MM.1S (cell line): ENCODE measurements at regions not wholly inside any gene's neighbourhood (a gene's known extent, or its start where the extent isn't known, plus 50 kb on each side); places are given as distances from the start of the nearest gene placed in this dataset.

ENCODE experiments used
- CTCF ChIP-seq: fragments of 300-600 bp; sonication (generic); IDR thresholded peaks from 2 replicates; pipeline ENCODE4 v1.5.1; 2016; ENCODE audit warnings: antibody characterized with exemption, low read length, mixed read lengths
- EZH2 ChIP-seq: fragments of 300-600 bp; sonication (generic); optimal IDR thresholded peaks from 2 replicates; pipeline ENCODE3; 2017; ENCODE audit warnings: low read depth, mild to moderate bottlenecking, antibody characterized with exemption, low read length, mixed read lengths
- EZH2phosphoT487 ChIP-seq: fragments of 300-600 bp; sonication (generic); IDR thresholded peaks from 2 replicates; pipeline ENCODE4 v1.6.1; 2018; ENCODE audit warnings: antibody characterized with exemption, low read length

GRCh38 chr5:125882061-125882460, 541.1 kb upstream of the GRAMD2B start:
- no peak for TF ChIP-seq CTCF
- TF ChIP-seq EZH2: no peak
- no peak for TF ChIP-seq EZH2phosphoT487
